Suprapubic skin (tissue), 4 donors: ENCODE measurements at regions not wholly inside any gene's neighbourhood (a gene's known extent, or its start where the extent isn't known, plus 50 kb on each side); places are given as distances from the start of the nearest gene placed in this dataset.

Experiments used
- EP300 ChIP-seq: sonication (generic); formaldehyde crosslinking; IDR thresholded peaks from one replicate; pipeline ENCODE4 v1.6.1; 2017; ENCODE audit warnings: antibody characterized with exemption
- POLR2AphosphoS5 ChIP-seq, 3 donors: sonication (generic); formaldehyde crosslinking; IDR thresholded peaks; one replicate each; pipeline ENCODE4 v1.6.1; 2017; ENCODE audit warnings: antibody characterized with exemption in 3 of 3
- TF ChIP-seq, protein P1 (sequence below), 2 donors: fragments of 200-600 bp in 1 of 2; fragments of 450-650 bp in 1 of 2; sonication (generic) in 1 of 2; IDR thresholded peaks; one replicate each; pipeline ENCODE4 v1.5.1; 2016 to 2019; ENCODE audit warnings: antibody characterized with exemption in 2 of 2, mild to moderate bottlenecking in 1 of 2, moderate library complexity in 1 of 2

DNA sequence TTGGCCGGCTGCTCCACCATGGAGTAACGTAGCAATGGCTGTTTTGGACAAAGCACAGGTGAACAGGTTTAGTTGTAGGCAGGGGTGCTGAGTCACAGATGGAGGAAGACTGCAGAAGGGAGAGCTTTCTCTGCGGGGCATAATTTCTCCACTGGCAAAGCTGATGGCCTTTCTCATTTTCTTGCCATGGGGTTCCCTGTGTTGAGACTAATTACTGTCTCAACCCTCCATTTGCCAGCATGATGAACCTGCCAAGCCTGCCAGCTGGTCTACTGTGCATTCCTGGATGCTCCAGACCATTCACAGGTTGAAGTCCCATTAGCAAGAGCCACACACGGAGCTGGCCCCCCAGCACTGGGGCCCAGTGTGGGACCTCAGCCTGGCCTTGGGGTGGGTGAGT, 202.4 kb downstream of the BARX2 start:
- TF ChIP-seq, protein P1, sequence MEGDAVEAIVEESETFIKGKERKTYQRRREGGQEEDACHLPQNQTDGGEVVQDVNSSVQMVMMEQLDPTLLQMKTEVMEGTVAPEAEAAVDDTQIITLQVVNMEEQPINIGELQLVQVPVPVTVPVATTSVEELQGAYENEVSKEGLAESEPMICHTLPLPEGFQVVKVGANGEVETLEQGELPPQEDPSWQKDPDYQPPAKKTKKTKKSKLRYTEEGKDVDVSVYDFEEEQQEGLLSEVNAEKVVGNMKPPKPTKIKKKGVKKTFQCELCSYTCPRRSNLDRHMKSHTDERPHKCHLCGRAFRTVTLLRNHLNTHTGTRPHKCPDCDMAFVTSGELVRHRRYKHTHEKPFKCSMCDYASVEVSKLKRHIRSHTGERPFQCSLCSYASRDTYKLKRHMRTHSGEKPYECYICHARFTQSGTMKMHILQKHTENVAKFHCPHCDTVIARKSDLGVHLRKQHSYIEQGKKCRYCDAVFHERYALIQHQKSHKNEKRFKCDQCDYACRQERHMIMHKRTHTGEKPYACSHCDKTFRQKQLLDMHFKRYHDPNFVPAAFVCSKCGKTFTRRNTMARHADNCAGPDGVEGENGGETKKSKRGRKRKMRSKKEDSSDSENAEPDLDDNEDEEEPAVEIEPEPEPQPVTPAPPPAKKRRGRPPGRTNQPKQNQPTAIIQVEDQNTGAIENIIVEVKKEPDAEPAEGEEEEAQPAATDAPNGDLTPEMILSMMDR (IDR thresholded peaks at IDR 0.05): no peak
- no peak for TF ChIP-seq EP300
- TF ChIP-seq POLR2AphosphoS5 (IDR thresholded peaks at IDR 0.05): no peak
